ENCODE measurements at regions not wholly inside any gene's neighbourhood (a gene's known extent, or its start where the extent isn't known, plus 50 kb on each side); places are given as distances from the start of the nearest gene placed in this dataset.

DNA sequence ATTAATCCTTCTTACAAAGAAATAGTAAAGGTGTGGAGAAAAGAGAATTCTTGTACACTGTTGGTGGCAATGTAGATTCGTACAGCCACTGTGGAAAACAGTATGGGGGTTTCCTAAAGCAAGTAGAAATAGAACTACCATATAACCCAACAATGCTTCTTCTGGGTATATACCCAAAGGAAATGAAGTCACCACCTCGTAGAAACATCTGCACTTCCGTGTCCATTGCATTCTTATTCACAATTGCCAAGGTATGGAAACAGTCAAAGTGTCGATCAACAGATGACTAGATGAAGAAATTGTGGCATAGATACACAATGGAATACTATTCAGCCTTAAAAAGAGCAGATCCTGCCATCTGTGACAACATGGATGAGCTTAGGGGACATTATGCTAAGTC lies 93.4 kb upstream of the TGIF1 start:
- 82% methylated on average over 4 of the region's 4 CpGs for WGBS
- H3K9me3 ChIP-seq: no peaks in the 10 kb centered on the region
- TF ChIP-seq POLR2A (IDR thresholded peaks at IDR 0.05) (no peak), POLR2AphosphoS5 (IDR thresholded peaks at IDR 0.05) (no peak)
- TF ChIP-seq, protein P1, sequence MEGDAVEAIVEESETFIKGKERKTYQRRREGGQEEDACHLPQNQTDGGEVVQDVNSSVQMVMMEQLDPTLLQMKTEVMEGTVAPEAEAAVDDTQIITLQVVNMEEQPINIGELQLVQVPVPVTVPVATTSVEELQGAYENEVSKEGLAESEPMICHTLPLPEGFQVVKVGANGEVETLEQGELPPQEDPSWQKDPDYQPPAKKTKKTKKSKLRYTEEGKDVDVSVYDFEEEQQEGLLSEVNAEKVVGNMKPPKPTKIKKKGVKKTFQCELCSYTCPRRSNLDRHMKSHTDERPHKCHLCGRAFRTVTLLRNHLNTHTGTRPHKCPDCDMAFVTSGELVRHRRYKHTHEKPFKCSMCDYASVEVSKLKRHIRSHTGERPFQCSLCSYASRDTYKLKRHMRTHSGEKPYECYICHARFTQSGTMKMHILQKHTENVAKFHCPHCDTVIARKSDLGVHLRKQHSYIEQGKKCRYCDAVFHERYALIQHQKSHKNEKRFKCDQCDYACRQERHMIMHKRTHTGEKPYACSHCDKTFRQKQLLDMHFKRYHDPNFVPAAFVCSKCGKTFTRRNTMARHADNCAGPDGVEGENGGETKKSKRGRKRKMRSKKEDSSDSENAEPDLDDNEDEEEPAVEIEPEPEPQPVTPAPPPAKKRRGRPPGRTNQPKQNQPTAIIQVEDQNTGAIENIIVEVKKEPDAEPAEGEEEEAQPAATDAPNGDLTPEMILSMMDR (IDR thresholded peaks at IDR 0.05): no peak
- H3K4me3 ChIP-seq: no peak overlapping the region
- no peak overlapping the region for H3K27ac ChIP-seq
- H3K4me1 ChIP-seq (replicated peaks): no peaks in the 10 kb centered on the region
- DNase-seq (ENCODE audit: low spot score): no peak
- no peaks in the 10 kb centered on the region for H3K36me3 ChIP-seq
- intact Hi-C loops (cut with DNase I): no loop called here
- H3K27me3 ChIP-seq (replicated peaks; ENCODE audit: insufficient read depth): no peaks in the 10 kb centered on the region

GRCh38 chr18:3357516-3357915 lies 92.5 kb upstream of the TGIF1 start:
- Histone ChIP-seq H3K9me3 (no peaks in the 10 kb centered on the region), H3K36me3 (no peaks in the 10 kb centered on the region), H3K27me3 (replicated peaks; ENCODE audit: insufficient read depth) (no peaks in the 10 kb centered on the region), H3K4me3 (no peak overlapping the region), H3K4me1 (replicated peaks) (no peaks in the 10 kb centered on the region), H3K27ac (no peak overlapping the region)
- 89% methylated on average over 5 of the region's 5 CpGs for WGBS
- intact Hi-C loops (cut with DNase I): no loop called here
- TF ChIP-seq POLR2A (IDR thresholded peaks at IDR 0.05) (no peak), POLR2AphosphoS5 (IDR thresholded peaks at IDR 0.05) (no peak)
- TF ChIP-seq, protein P1 (IDR thresholded peaks at IDR 0.05): no peak
- DNase-seq (ENCODE audit: low spot score): no peak

DNA sequence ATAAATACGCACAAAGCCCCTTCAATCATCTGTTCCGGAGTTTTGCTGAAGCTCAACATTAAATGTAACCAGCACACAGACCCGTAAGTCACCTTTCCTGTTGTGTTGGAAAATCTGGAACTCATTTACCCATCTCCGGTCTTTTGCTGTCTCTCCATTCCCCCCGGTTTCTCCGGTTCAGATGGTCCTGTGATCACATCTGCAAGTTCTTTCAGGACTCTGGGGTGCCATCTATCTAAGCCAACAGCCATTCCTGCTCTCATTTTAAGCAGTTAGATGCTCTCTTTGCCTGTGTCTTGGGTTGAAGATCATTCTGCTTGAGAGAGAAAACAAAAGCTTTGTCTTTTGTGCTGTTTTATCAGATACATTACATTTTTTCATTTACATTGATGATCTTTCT lies 91.7 kb upstream of the TGIF1 start:
- H3K36me3 ChIP-seq: no peaks in the 10 kb centered on the region
- no peaks in the 10 kb centered on the region for H3K9me3 ChIP-seq
- no peak for TF ChIP-seq POLR2AphosphoS5 (IDR thresholded peaks at IDR 0.05)
- no peak for TF ChIP-seq POLR2A (IDR thresholded peaks at IDR 0.05)
- TF ChIP-seq, protein P1 (IDR thresholded peaks at IDR 0.05): no peak
- H3K4me3 ChIP-seq: no peak overlapping the region
- intact Hi-C loops (cut with DNase I): no loop called here
- H3K27ac ChIP-seq: no peak overlapping the region
- 61% methylated on average over 6 of the region's 6 CpGs for WGBS
- no peaks in the 10 kb centered on the region for H3K27me3 ChIP-seq (replicated peaks; ENCODE audit: insufficient read depth)
- DNase-seq (ENCODE audit: low spot score): no peak
- no peaks in the 10 kb centered on the region for H3K4me1 ChIP-seq (replicated peaks)

DNA sequence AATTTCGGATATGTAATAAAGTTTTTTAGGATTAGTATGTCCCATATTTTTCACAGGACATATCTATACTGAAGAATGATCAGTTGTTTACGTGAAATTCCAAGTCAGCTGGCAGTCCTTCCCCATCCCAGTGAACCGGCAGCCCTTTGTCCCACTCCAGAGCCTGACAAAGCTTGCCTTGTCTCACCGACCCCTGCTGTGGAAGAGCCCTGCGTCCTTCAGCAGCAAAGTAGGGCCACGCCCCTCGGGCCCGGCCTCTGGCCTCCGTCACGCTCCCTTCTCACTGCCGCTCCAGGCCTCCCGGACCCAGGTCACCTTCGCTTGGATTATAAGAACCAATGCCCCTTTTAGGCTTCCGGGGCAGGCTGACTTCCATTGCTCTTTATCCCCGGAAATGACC lies 89.8 kb upstream of the TGIF1 start:
- H3K4me1 ChIP-seq (replicated peaks): no peaks in the 10 kb centered on the region
- 85% methylated on average over 15 of the region's 15 CpGs for WGBS
- no peak overlapping the region for H3K4me3 ChIP-seq
- intact Hi-C loops (cut with DNase I): no loop called here
- no peaks in the 10 kb centered on the region for H3K27me3 ChIP-seq (replicated peaks; ENCODE audit: insufficient read depth)
- TF ChIP-seq, protein P1 (IDR thresholded peaks at IDR 0.05): no peak
- TF ChIP-seq POLR2A (IDR thresholded peaks at IDR 0.05) (no peak), POLR2AphosphoS5 (IDR thresholded peaks at IDR 0.05) (no peak)
- H3K9me3 ChIP-seq: no peaks in the 10 kb centered on the region
- no peak for DNase-seq (ENCODE audit: low spot score)
- no peaks in the 10 kb centered on the region for H3K36me3 ChIP-seq
- H3K27ac ChIP-seq: no peak overlapping the region

GRCh38 chr18:3367491-3368091 lies 82.4 kb upstream of the TGIF1 start:
- H3K27ac ChIP-seq: no peak overlapping the region
- whole genome bisulfite sequencing: 50% methylated on average over 5 of the region's 5 CpGs
- TF ChIP-seq POLR2AphosphoS5 (IDR thresholded peaks at IDR 0.05): peak; percentile 22
- no peak for TF ChIP-seq POLR2A (IDR thresholded peaks at IDR 0.05)
- intact Hi-C loops (cut with DNase I): no loop called here
- H3K36me3 ChIP-seq: no peaks in the 10 kb centered on the region
- no peaks in the 10 kb centered on the region for H3K27me3 ChIP-seq (replicated peaks; ENCODE audit: insufficient read depth)
- no peaks in the 10 kb centered on the region for H3K9me3 ChIP-seq
- H3K4me3 ChIP-seq: no peak overlapping the region
- H3K4me1 ChIP-seq (replicated peaks): no peaks in the 10 kb centered on the region
- DNase-seq (ENCODE audit: low spot score): no peak

Data from prostate gland (tissue), 2 donors.